Stimulated activated naive CD8-positive, alpha-beta T cell treated with anti-CD3 and anti-CD28 coated beads, Interleukin-15, Interleukin-2, amounts not matched to agents 100 ng/mL and 50 ng/mL, for 24 hours (primary cell): ENCODE measurements at regions not wholly inside any gene's neighbourhood (a gene's known extent, or its start where the extent isn't known, plus 50 kb on each side); places are given as distances from the start of the nearest gene placed in this dataset.
A peak's percentile ranks its signal among the peaks of the same experiment; 100 is the strongest.
"Not testable (repeated sequence)": the region's sequence is repeated elsewhere in the genome, so short reads cannot be mapped to it uniquely, and the experiment has no call there.

Experiments used
- H3K27ac Mint-ChIP-seq: one replicate; pipeline ENCODE4 v1.8.0; 2021; ENCODE audit warnings: mild to moderate bottlenecking, mixed read lengths
- H3K27me3 Mint-ChIP-seq: one replicate; pipeline ENCODE4 v1.8.0; 2021; ENCODE audit warnings: mixed read lengths
- H3K36me3 Mint-ChIP-seq: one replicate; pipeline ENCODE4 v1.8.0; 2021; ENCODE audit warnings: low read depth, mixed read lengths
- H3K4me1 Mint-ChIP-seq: one replicate; pipeline ENCODE4 v1.8.0; 2021; ENCODE audit warnings: low read depth, mixed read lengths
- H3K4me3 Mint-ChIP-seq: one replicate; pipeline ENCODE4 v1.8.0; 2021; ENCODE audit warnings: mild to moderate bottlenecking, mixed read lengths
- H3K9me3 Mint-ChIP-seq: one replicate; pipeline ENCODE4 v1.8.0; 2021; ENCODE audit warnings: mixed read lengths

- Mint-ChIP-seq H3K9me3 (no peaks in the 10 kb centered on the region), H3K36me3 (no peaks in the 10 kb centered on the region), H3K4me3 (no peak overlapping the region), H3K27me3 (no peaks in the 10 kb centered on the region), H3K4me1 (peaks cover 11% of the 10 kb centered on the region), H3K27ac (no peak overlapping the region)
Measured at GRCh38 chr17:63042256-63042812, 76.3 kb downstream of the TANC2 start.

DNA sequence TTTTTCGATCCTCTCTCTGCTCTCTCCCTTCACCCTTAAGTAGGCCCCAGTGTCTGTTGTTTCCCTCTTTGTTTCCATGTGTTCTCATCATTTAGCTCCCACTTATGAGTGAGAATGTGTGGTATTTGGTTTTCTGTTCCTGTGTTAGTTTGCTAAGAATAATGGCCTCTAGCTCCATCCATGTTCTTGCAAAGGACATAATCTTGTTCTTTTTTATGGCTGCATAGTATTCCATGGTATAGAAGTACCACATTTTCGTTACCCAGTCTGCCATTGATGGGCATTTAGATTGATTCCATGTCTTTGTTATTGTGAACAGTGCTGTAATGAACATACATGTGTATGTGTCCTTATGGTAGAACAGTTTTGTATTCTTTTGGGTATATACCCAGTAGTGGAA, 91.5 kb downstream of the TANC2 start:
- H3K4me1 Mint-ChIP-seq, H3K4me3 Mint-ChIP-seq, H3K27ac Mint-ChIP-seq, H3K9me3 Mint-ChIP-seq, H3K27me3 Mint-ChIP-seq, H3K36me3 Mint-ChIP-seq: not testable (repeated sequence)

DNA sequence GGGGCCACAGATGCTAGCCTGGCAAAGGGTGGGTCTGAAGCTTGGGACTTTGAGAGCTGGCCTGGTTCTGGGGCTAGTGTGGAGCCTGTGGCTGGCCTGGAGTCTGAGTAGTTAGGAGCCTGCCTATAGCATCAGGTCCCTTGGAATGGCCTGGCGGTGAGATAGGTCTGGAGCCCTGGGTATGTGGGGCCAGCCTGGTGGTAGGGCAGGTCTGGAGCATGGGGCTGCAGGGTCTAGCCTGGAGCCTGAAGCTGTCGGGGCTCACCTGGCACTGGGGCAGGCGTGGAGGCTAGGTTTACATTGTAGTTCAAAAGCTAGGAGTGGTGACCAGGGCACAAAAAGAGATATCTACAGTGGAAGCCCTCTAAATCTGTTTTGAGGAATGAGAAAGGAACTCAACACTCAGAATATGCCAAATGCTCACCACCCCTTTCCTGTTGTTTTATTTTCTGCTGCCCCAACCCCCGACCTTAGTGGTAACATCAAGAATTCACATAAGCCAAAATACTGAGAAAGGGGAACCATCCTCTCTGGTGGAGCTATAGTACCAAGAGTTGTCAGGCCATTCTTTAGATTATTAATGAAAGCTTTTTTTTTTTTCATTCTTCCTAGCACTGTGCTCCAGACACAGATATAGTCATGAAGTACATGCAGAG, 100.3 kb downstream of the TANC2 start:
- H3K36me3 Mint-ChIP-seq: no peaks in the 10 kb centered on the region
- H3K27ac Mint-ChIP-seq: no peak overlapping the region
- peaks cover 9% of the 10 kb centered on the region for H3K4me1 Mint-ChIP-seq
- no peaks in the 10 kb centered on the region for H3K9me3 Mint-ChIP-seq
- H3K27me3 Mint-ChIP-seq: no peaks in the 10 kb centered on the region
- H3K4me3 Mint-ChIP-seq: no peak overlapping the region

DNA sequence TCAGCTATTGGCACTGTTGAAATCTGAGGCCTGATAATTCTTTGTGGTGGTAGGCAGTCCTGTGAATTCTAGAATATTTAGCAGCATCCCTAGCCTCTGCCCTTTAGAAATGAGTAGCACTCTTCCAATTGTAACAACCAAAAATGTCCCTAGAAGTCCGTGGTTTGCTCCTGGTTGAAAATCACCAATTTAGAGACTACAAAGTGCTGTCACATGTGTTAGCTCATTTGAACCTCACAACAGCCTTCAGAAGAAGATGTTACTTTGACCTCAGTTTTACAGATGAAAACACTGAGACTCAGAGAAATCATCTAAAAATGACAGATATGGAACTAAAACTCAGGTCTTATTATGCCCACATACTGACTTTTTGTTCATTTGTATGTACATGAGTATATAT, 103.2 kb downstream of the TANC2 start:
- Mint-ChIP-seq H3K4me1 (peaks cover 15% of the 10 kb centered on the region), H3K4me3 (no peak overlapping the region), H3K9me3 (no peaks in the 10 kb centered on the region), H3K36me3 (no peaks in the 10 kb centered on the region), H3K27me3 (no peaks in the 10 kb centered on the region), H3K27ac (peak overlapping the region; percentile 52)

DNA sequence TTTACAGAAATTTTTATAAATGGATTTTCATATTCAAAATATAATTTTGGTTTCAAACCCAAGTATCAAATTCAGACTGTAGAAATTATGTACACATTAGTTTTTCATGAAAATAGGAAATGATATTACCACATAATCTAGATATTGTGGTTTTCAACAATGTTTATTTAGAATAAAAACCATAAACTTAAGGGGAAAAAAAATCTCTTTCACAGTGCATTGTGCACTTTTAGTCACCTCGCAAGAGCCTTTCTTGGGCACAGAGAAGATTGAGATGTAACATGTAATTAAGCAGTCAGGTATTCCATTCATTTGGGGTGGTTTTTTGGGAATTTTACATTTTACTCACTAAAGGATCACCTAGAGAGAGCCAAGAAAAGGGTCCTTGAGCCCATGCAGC, 104.0 kb downstream of the TANC2 start:
- Mint-ChIP-seq H3K4me1 (peaks cover 15% of the 10 kb centered on the region), H3K36me3 (no peaks in the 10 kb centered on the region), H3K4me3 (no peak overlapping the region), H3K9me3 (no peaks in the 10 kb centered on the region), H3K27me3 (no peaks in the 10 kb centered on the region), H3K27ac (no peak overlapping the region)

- no peaks in the 10 kb centered on the region for H3K27me3 Mint-ChIP-seq
- no peak overlapping the region for H3K4me3 Mint-ChIP-seq
- no peaks in the 10 kb centered on the region for H3K36me3 Mint-ChIP-seq
- no peak overlapping the region for H3K27ac Mint-ChIP-seq
- peaks cover 15% of the 10 kb centered on the region for H3K4me1 Mint-ChIP-seq
- H3K9me3 Mint-ChIP-seq: no peaks in the 10 kb centered on the region
Measured at GRCh38 chr17:63071797-63072196, 105.8 kb downstream of the TANC2 start.

GRCh38 chr17:63075969-63076368, 109.9 kb downstream of the TANC2 start:
- no peaks in the 10 kb centered on the region for H3K36me3 Mint-ChIP-seq
- no peak overlapping the region for H3K4me3 Mint-ChIP-seq
- H3K9me3 Mint-ChIP-seq: no peaks in the 10 kb centered on the region
- peaks cover 9% of the 10 kb centered on the region for H3K4me1 Mint-ChIP-seq
- H3K27me3 Mint-ChIP-seq: no peaks in the 10 kb centered on the region
- no peak overlapping the region for H3K27ac Mint-ChIP-seq

GRCh38 chr17:63078707-63079106, 112.7 kb downstream of the TANC2 start:
- Mint-ChIP-seq H3K27me3 (no peaks in the 10 kb centered on the region), H3K9me3 (no peaks in the 10 kb centered on the region), H3K4me1 (no peaks in the 10 kb centered on the region), H3K36me3 (no peaks in the 10 kb centered on the region), H3K4me3 (no peak overlapping the region), H3K27ac (no peak overlapping the region)

DNA sequence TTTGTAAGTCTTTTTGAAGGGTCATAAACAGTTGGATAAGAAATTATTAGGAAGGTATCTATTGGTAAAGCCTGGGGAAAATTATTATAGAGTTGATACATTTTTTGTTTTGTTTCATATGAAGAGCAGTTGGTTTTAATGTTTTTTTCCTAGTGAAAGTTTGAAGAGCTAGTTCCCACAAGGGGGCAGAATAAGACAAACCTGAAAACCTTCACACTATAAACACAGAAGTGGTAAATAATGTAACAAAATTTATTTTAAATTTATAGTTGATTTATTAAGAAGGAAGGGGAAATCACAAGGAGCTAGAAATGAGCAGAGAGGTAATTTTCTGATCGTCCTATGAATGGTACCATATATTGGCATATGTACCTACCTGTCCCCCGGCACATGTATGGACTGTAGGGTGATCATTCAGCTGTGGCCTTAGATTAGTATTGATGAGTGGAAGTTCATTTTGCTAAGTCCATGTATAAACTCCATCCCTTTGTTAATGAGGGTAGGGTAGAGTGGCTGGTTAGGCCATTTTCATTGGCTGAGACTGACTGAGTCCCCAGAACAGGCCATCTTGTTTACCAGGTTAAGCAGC, 116.3 kb downstream of the TANC2 start:
- Mint-ChIP-seq H3K4me3 (no peak overlapping the region), H3K36me3 (peaks cover 4% of the 10 kb centered on the region), H3K9me3 (peaks cover 6% of the 10 kb centered on the region), H3K27me3 (no peaks in the 10 kb centered on the region), H3K4me1 (no peaks in the 10 kb centered on the region), H3K27ac (no peak overlapping the region)

DNA sequence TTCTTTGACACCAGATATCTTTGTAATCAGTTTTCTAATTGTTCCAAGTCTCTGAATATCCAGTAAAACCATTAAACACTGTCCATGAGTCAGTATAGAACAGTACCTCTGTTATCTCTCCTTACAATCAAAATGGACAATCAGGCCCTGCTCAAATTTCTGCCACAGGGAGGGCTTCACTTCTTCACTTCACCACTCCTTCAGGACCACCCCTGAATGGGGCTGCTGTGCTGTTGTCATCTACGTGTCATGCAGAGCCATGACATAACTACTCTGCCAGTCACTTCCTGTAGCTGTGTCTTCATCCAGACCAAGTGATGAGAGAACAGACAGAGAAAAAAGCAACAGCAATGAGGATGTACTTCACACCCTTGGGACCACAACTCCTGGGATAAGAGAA, 116.9 kb downstream of the TANC2 start:
- Mint-ChIP-seq H3K9me3 (peaks cover 7% of the 10 kb centered on the region), H3K4me3 (no peak overlapping the region), H3K4me1 (no peaks in the 10 kb centered on the region), H3K27ac (no peak overlapping the region), H3K36me3 (peaks cover 4% of the 10 kb centered on the region), H3K27me3 (no peaks in the 10 kb centered on the region)

- no peaks in the 10 kb centered on the region for H3K27me3 Mint-ChIP-seq
- H3K36me3 Mint-ChIP-seq: peaks cover 4% of the 10 kb centered on the region
- no peaks in the 10 kb centered on the region for H3K4me1 Mint-ChIP-seq
- no peak overlapping the region for H3K27ac Mint-ChIP-seq
- H3K9me3 Mint-ChIP-seq: peaks cover 7% of the 10 kb centered on the region
- H3K4me3 Mint-ChIP-seq: no peak overlapping the region
Measured at GRCh38 chr17:63086483-63087185, 120.6 kb downstream of the TANC2 start.

- not testable (repeated sequence) for H3K36me3 Mint-ChIP-seq, H3K9me3 Mint-ChIP-seq, H3K4me1 Mint-ChIP-seq, H3K27ac Mint-ChIP-seq, H3K27me3 Mint-ChIP-seq, H3K4me3 Mint-ChIP-seq
Measured at GRCh38 chr17:63090358-63091114, 124.5 kb downstream of the TANC2 start.

DNA sequence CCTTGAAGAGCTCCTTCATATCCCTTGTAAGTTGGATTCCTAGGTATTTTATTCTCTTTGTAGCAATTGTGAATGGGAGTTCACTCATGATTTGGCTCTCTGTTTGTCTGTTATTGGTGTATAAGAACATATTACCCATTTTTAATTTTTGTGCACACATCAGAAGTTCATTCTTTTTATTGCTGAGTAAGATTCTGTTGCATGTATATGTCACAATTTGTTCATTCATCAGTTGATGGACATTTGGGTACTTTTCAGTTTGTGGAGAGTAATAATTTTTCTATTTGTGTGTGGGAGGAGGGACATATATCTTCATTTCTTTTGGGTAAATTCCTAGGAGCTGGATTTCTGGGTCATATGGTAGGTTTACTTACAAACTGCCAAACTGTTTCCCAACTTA, 125.9 kb downstream of the TANC2 start:
- not testable (repeated sequence) for H3K27me3 Mint-ChIP-seq, H3K4me3 Mint-ChIP-seq, H3K36me3 Mint-ChIP-seq, H3K27ac Mint-ChIP-seq, H3K4me1 Mint-ChIP-seq, H3K9me3 Mint-ChIP-seq

- no peaks in the 10 kb centered on the region for H3K4me1 Mint-ChIP-seq
- no peaks in the 10 kb centered on the region for H3K27me3 Mint-ChIP-seq
- H3K36me3 Mint-ChIP-seq: no peaks in the 10 kb centered on the region
- no peaks in the 10 kb centered on the region for H3K9me3 Mint-ChIP-seq
- no peak overlapping the region for H3K27ac Mint-ChIP-seq
- no peak overlapping the region for H3K4me3 Mint-ChIP-seq
Measured at GRCh38 chr17:63094631-63095030, 128.6 kb downstream of the TANC2 start.

DNA sequence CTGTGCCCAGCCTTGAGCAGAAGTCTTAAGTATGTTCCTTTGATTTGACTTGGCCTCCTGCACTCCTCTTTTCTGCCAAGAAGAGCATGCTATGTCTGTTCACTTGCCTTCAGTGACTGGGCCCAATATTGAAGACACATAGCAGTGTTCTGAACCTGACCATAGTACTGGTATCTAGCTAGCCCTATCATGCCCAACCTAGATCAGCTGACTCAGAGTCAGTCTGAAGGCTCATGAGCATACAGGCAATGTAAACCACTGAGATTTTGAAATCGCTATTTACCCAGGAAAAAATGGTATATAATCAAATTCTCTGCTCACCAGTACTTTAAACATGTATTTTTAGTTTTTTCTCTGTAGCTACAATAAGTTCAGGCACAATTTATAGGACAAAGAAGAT, 129.4 kb downstream of the TANC2 start:
- Mint-ChIP-seq H3K27ac (no peak overlapping the region), H3K4me1 (no peaks in the 10 kb centered on the region), H3K9me3 (no peaks in the 10 kb centered on the region), H3K4me3 (no peak overlapping the region), H3K36me3 (no peaks in the 10 kb centered on the region), H3K27me3 (no peaks in the 10 kb centered on the region)
